Germinal center (tissue), 1 donor: ENCODE measurements at regions not wholly inside any gene's neighbourhood (a gene's known extent, or its start where the extent isn't known, plus 50 kb on each side); places are given as distances from the start of the nearest gene placed in this dataset.

Experiments used
- DNase-seq: peaks from one replicate; pipeline ENCODE4 v3.0.0; 2012; ENCODE audit warnings: mixed read lengths, low spot score

DNA sequence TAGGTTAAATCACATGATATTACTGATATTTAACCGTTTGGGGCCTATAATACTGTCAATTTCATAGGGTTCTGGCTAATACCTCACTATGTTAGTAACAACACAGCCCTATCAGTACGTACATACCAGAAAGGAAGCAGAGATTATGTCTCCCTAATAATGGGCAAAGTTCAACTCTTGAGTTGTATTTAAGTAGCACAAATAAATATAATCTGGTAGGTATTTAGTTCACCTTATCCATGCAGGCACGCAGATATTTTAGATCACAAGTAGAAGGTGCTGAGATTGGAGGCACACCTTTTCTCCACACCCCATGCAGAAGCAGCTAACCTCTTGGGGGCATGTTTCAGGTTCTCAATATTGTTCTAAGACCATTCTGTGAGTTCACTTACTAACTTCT is 118.9 kb downstream of the IRS1 start:
- no peak for DNase-seq

DNA sequence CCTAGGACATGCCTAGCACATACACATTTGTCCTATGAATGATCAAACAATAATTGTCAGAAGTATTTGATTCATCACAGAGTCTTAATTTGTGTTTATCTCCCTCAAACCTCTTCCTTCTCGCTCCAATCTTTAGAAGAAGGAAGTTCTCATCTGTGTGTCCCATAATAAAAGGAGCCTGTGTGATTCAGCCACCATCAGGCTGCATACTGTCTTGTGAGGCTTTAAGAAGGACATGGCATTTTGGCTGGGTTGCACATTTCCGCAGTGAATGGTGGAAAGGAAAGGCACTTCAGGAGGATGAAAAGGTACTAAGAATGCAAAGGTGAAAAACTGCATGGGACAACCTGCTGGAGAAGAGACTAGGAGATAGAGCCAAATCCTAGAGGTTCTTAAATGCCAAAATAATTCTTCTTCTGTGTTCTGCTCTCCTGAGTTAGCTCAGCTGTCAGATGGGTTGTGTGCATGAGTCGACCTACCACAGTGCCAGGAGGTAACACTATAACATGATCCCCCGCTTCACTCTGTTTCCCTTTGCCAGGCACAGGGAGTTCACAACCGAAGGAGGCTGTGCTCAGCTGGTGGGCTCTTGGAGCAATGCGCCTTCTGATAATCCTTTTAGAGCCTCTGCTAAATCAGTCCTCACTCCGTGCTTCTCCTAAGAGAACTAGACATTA is 120.1 kb downstream of the IRS1 start:
- DNase-seq, result no peak

DNA sequence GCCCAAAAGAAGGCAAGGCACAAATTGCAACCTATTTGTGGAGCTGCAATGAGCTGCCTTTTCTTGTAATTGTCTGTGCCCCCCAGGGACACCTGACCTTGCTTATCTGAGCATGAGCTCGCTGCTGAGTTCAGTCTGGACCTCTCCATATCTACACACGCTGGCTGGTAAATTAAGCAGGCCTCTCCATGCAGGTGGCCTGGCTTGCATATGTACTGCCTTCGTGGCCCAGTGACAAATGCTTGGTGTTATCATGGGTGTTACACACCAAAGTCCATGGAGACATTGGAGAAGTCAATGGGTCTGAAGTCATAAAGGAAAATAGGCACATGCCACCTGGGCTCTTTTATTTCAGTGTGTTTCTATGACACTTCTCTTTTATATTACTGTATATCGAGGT is 121.2 kb downstream of the IRS1 start:
- no peak for DNase-seq

- no peak for DNase-seq
Measured at GRCh38 chr2:226677080-226677479, 122.5 kb downstream of the IRS1 start.

GRCh38 chr2:226676618-226677017 is 123.0 kb downstream of the IRS1 start:
- no peak for DNase-seq

- no peak for DNase-seq
Measured at GRCh38 chr2:226674123-226674522, 125.5 kb downstream of the IRS1 start.

DNA sequence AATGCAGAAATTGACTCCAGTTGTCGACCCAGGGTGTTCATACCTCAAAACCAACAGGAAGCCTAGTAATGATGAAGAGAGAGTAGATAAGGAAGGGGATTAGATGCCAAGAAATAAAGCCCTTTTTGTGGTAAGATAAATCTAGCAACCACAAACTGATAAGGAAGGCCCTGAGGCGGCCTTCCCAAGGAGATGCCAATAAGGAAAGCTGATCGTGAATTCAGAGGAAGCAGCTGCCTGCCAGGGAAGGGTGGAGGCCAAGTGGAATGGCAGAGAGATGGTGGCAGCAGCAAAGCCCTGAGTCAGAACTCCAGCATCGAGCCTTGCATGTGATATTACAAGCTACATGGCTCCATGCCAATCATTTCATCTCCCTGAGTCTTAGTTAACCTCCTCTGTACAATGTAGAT is 126.3 kb downstream of the IRS1 start:
- DNase-seq, result no peak

GRCh38 chr2:226671141-226671676 is 128.4 kb downstream of the IRS1 start:
- DNase-seq, result no peak

GRCh38 chr2:226669905-226670304 is 129.7 kb downstream of the IRS1 start:
- DNase-seq, result no peak

DNA sequence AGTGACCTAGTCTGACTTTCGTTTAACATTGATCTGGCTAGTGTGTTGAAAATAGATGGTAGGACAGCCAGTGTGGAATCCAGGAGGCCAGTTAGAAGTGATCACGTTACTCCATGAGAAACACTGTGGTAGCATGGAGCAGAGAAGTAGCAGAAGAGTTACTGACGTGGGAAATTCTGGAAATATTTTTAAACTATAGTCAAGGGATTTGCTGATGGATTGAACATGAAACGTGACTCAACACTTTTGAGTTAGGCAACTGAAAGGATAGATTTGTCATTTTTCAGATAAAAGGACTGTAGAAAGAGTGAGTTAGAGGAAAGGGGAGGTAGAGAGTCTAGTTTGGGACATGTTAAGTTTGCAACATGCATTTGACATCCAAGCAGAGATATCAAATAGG is 130.4 kb downstream of the IRS1 start:
- no peak for DNase-seq

DNA sequence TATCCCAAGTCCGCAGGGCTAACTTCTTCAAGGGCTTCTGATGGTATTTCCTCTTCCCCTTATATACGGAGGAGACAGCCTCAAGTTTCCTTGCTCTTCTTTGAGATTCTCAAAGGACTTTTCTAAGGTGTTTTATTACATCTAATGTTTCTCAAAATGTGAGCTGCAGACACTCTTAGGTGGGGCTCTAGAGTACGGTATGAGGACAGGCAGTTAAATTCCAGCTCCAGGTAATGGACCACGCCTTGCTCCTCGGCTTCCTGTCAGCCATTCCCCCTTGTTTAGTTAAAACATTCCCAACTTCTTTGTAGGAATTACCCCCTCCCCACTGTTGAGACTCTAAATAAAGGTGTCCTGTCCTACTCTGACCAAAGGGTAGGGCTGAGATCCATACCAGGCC is 131.9 kb downstream of the IRS1 start:
- no peak for DNase-seq

DNA sequence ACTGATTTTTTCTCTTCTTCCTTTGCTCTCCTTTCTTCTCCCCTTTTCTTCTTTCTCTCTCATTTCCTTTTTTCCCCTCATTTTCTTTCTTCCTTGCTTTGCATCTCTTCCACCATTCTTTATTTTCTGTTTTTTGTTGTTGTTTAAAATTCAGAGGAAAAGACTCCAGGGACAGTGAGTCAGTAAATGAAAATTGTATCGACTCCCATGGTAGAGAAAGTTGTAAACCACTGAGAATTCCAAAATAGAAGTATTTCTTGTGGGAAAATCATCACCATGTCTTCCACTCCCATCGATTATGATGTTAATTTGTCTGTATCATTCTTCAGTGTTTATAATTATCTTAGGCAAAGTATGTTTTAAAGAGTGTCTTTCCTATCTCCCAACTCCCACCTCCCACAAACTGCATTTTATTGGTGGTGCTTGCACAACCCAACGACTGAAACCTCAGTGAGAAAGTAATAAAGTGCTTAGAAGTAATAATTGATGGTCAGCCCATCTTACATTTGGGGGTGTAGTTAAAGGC is 134.3 kb downstream of the IRS1 start:
- no peak for DNase-seq

- no peak for DNase-seq
Measured at GRCh38 chr2:226664661-226665060, 135.0 kb downstream of the IRS1 start.

GRCh38 chr2:226664140-226664539 is 135.5 kb downstream of the IRS1 start:
- no peak for DNase-seq

- no peak for DNase-seq
Measured at GRCh38 chr2:226661789-226662545, 137.7 kb downstream of the IRS1 start.

DNA sequence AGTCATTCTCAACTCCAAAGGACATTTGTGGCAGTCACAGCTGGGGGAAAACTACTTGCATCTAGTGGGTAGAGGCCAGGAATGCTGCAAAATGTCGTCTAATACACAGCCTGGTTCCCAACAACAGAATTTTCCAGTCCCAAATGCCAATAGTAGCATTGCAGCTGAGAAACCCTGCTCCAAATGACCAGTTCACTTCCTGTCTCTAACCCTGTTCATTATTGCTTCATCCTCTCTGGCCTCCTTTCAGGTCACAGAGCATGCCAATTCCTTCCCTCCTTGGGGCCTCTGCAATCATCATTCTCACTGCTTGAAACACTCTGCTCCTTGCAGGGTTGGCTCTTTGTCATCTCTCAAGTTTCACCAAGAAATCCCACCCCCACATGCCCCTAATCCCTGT is 139.1 kb downstream of the IRS1 start:
- no peak for DNase-seq

- no peak for DNase-seq
Measured at GRCh38 chr2:226660124-226660523, 139.5 kb downstream of the IRS1 start.

DNA sequence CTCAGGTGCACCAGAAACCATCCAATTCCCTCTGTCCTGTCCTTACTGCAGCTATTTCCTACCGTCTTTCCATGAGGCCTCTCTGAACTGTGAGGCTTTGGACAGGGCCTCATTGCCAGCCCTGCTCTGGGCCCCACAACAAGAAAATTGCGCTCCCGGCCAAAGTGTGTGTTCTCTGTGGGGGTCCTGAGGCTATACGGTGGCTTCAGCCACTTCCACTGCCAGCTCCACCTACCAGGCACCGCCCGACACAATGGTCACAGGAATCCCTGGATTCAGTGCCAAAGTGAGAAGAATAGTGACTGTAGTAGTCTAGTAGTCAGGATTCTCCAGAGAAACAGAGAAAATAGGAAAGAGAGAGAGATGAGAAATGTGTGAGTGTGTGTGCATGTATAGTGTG is 140.2 kb downstream of the IRS1 start:
- DNase-seq, result no peak

DNA sequence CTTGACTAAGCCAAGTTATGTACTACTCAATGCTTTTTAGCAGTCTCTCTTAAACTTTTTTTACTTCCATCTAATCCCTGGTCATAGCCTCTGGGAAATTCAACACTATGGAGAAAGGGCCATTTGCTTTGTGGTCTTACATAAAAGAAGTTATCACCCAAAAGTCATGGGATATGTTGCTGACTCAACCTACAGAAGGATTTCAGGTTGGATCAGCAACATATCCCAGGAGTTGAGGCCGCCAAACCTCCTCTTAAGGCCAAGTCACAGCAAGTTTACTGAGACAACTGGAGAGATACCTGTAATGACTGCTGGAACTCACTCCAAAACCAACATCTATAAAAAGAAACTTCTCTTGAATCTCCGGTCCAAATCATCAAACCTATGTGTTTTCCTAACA is 141.1 kb downstream of the IRS1 start:
- DNase-seq, result no peak

- no peak for DNase-seq
Measured at GRCh38 chr2:226657340-226658053, 142.1 kb downstream of the IRS1 start.

- no peak for DNase-seq
Measured at GRCh38 chr2:226656367-226656766, 143.3 kb downstream of the IRS1 start.

GRCh38 chr2:226655871-226656270 is 143.7 kb downstream of the IRS1 start:
- DNase-seq, result no peak
